ENCODE measurements at regions not wholly inside any gene's neighbourhood (a gene's known extent, or its start where the extent isn't known, plus 50 kb on each side); places are given as distances from the start of the nearest gene placed in this dataset.

GRCh38 chr6:34627296-34627695, 69.3 kb downstream of the ILRUN start:
- TF ChIP-seq CTCF (IDR thresholded peaks at IDR 0.05): no peak
- TF ChIP-seq POLR2A (IDR thresholded peaks at IDR 0.05): no peak

All from body of pancreas (tissue), 4 donors.